Stimulated activated CD8-positive, alpha-beta memory T cell treated with anti-CD3 and anti-CD28 coated beads, Interleukin-15, amount 100 ng/mL, for 24 hours (primary cell): ENCODE measurements at regions not wholly inside any gene's neighbourhood (a gene's known extent, or its start where the extent isn't known, plus 50 kb on each side); places are given as distances from the start of the nearest gene placed in this dataset.
"Not testable (repeated sequence)": the region's sequence is repeated elsewhere in the genome, so short reads cannot be mapped to it uniquely, and the experiment has no call there.

Source experiments
- DNase-seq: peaks from one replicate; pipeline ENCODE4 v3.0.0-alpha.2; 2020; ENCODE audit warnings: low read depth

GRCh38 chr5:116738239-116738614, 163.6 kb upstream of the SEMA6A start:
- no peak for DNase-seq

- no peak for DNase-seq
Measured at GRCh38 chr5:116736671-116737070, 162.0 kb upstream of the SEMA6A start.

- no peak for DNase-seq
Measured at GRCh38 chr5:116733991-116734975, 159.7 kb upstream of the SEMA6A start.

- no peak for DNase-seq
Measured at GRCh38 chr5:116732591-116732990, 158.0 kb upstream of the SEMA6A start.

- DNase-seq = no peak
Measured at GRCh38 chr5:116731432-116731831, 156.8 kb upstream of the SEMA6A start.

- no peak for DNase-seq
Measured at GRCh38 chr5:116730706-116731105, 156.1 kb upstream of the SEMA6A start.

- DNase-seq = no peak
Measured at GRCh38 chr5:116730185-116730584, 155.6 kb upstream of the SEMA6A start.

GRCh38 chr5:116727248-116727647, 152.6 kb upstream of the SEMA6A start:
- no peak for DNase-seq

- DNase-seq = not testable (repeated sequence)
Measured at GRCh38 chr5:116726180-116726579, 151.6 kb upstream of the SEMA6A start.

GRCh38 chr5:116724971-116725370, 150.3 kb upstream of the SEMA6A start:
- no peak for DNase-seq

GRCh38 chr5:116722651-116723050, 148.0 kb upstream of the SEMA6A start:
- no peak for DNase-seq

GRCh38 chr5:116719106-116719505, 144.5 kb upstream of the SEMA6A start:
- no peak for DNase-seq

GRCh38 chr5:116718317-116718716, 143.7 kb upstream of the SEMA6A start:
- DNase-seq = no peak

GRCh38 chr5:116709082-116709481, 134.5 kb upstream of the SEMA6A start:
- DNase-seq = no peak

GRCh38 chr5:116705121-116705519, 130.5 kb upstream of the SEMA6A start:
- not testable (repeated sequence) for DNase-seq

- DNase-seq = no peak
Measured at GRCh38 chr5:116703941-116704340, 129.3 kb upstream of the SEMA6A start.

GRCh38 chr5:116703328-116703727, 128.7 kb upstream of the SEMA6A start:
- DNase-seq = no peak

- DNase-seq = no peak
Measured at GRCh38 chr5:116702776-116703175, 128.2 kb upstream of the SEMA6A start.

- DNase-seq = no peak
Measured at GRCh38 chr5:116699332-116699731, 124.7 kb upstream of the SEMA6A start.

- DNase-seq = no peak
Measured at GRCh38 chr5:116696366-116696765, 121.7 kb upstream of the SEMA6A start.

GRCh38 chr5:116695681-116696080, 121.1 kb upstream of the SEMA6A start:
- DNase-seq = no peak

- no peak for DNase-seq
Measured at GRCh38 chr5:116686438-116686837, 111.8 kb upstream of the SEMA6A start.

- no peak for DNase-seq
Measured at GRCh38 chr5:116685931-116686330, 111.3 kb upstream of the SEMA6A start.

GRCh38 chr5:116685069-116685468, 110.4 kb upstream of the SEMA6A start:
- DNase-seq = no peak
